Urothelium cell line (cell line): ENCODE measurements at regions not wholly inside any gene's neighbourhood (a gene's known extent, or its start where the extent isn't known, plus 50 kb on each side); places are given as distances from the start of the nearest gene placed in this dataset.

ENCODE experiments used
- DNase-seq: peaks from one replicate; pipeline ENCODE4 v3.0.0; 2011; ENCODE audit warnings: low spot score, mixed read lengths
- FAIRE-seq: peaks from 2 replicates; lab custom pipeline; 2011; peaks lifted over from hg19 to GRCh38; lab: Jason Lieb, UNC

GRCh38 chr6:113457198-113457597 lies 399.9 kb upstream of the MARCKS start:
- FAIRE-seq (no peak), DNase-seq (peak; percentile 11)

GRCh38 chr6:113457751-113458150 lies 399.4 kb upstream of the MARCKS start:
- no peak for DNase-seq
- no peak for FAIRE-seq

- no peak for FAIRE-seq
Observed at GRCh38 chr6:113458368-113459010, 398.7 kb upstream of the MARCKS start.

GRCh38 chr6:113461153-113461932 lies 395.8 kb upstream of the MARCKS start:
- no peak for FAIRE-seq
- DNase-seq: no peak

More at GRCh38 chr6:113458368-113459010, 398.7 kb upstream of the MARCKS start:
- DNase-seq: no peak

- FAIRE-seq: no peak
- DNase-seq: no peak
Observed at GRCh38 chr6:113464536-113464935, 392.6 kb upstream of the MARCKS start.

- peak; percentile 17 for DNase-seq
- no peak for FAIRE-seq
Observed at GRCh38 chr6:113464960-113465359, 392.2 kb upstream of the MARCKS start.

GRCh38 chr6:113466526-113466925 lies 390.6 kb upstream of the MARCKS start:
- FAIRE-seq (no peak), DNase-seq (no peak)

- FAIRE-seq (no peak), DNase-seq (no peak)
Observed at GRCh38 chr6:113475392-113475791, 381.8 kb upstream of the MARCKS start.

- no peak for DNase-seq
- FAIRE-seq: no peak
Observed at GRCh38 chr6:113476937-113477839, 380.0 kb upstream of the MARCKS start.

- DNase-seq: no peak
- FAIRE-seq: no peak
Observed at GRCh38 chr6:113480616-113481015, 376.5 kb upstream of the MARCKS start.

GRCh38 chr6:113481458-113481857 lies 375.7 kb upstream of the MARCKS start:
- DNase-seq (no peak), FAIRE-seq (no peak)

- no peak for DNase-seq
- no peak for FAIRE-seq
Observed at GRCh38 chr6:113481910-113482309, 375.2 kb upstream of the MARCKS start.

GRCh38 chr6:113482771-113483170 lies 374.4 kb upstream of the MARCKS start:
- DNase-seq (no peak), FAIRE-seq (no peak)

GRCh38 chr6:113486199-113486598 lies 370.9 kb upstream of the MARCKS start:
- DNase-seq (no peak), FAIRE-seq (no peak)

- FAIRE-seq (no peak), DNase-seq (no peak)
Observed at GRCh38 chr6:113487489-113488058, 369.6 kb upstream of the MARCKS start.

- FAIRE-seq (no peak), DNase-seq (no peak)
Observed at GRCh38 chr6:113488061-113488460, 369.1 kb upstream of the MARCKS start.

- DNase-seq (no peak), FAIRE-seq (no peak)
Observed at GRCh38 chr6:113488812-113489685, 368.1 kb upstream of the MARCKS start.

GRCh38 chr6:113489952-113490746 lies 367.0 kb upstream of the MARCKS start:
- FAIRE-seq (no peak), DNase-seq (no peak)

- FAIRE-seq: no peak
- no peak for DNase-seq
Observed at GRCh38 chr6:113491376-113491775, 365.8 kb upstream of the MARCKS start.
